ENCODE measurements at regions not wholly inside any gene's neighbourhood (a gene's known extent, or its start where the extent isn't known, plus 50 kb on each side); places are given as distances from the start of the nearest gene placed in this dataset.

GRCh38 chr22:45103756-45104155, 60.0 kb upstream of the NUP50 start:
- no peak for TF ChIP-seq CTCF (IDR thresholded peaks at IDR 0.05; ENCODE audit: insufficient read depth, low read length, poor library complexity, severe bottlenecking)
- TF ChIP-seq EZH2phosphoT487 (conservative IDR thresholded peaks at IDR 0.05; ENCODE audit: low read length): no peak

Data from SU-DHL-6 (cell line).